Renal cortex interstitium (tissue), 11 donors: ENCODE measurements at regions not wholly inside any gene's neighbourhood (a gene's known extent, or its start where the extent isn't known, plus 50 kb on each side); places are given as distances from the start of the nearest gene placed in this dataset.
"Not testable (repeated sequence)": the region's sequence is repeated elsewhere in the genome, so short reads cannot be mapped to it uniquely, and the experiment has no call there.

Source experiments
- DNase-seq, 11 donors: peaks; one replicate each; pipeline ENCODE4 v3.0.0-alpha.2; 2013; ENCODE audit warnings: low read depth in 9 of 11, low spot score in 4 of 11; ENCODE audit errors: extremely low read depth in 1 of 11

DNA sequence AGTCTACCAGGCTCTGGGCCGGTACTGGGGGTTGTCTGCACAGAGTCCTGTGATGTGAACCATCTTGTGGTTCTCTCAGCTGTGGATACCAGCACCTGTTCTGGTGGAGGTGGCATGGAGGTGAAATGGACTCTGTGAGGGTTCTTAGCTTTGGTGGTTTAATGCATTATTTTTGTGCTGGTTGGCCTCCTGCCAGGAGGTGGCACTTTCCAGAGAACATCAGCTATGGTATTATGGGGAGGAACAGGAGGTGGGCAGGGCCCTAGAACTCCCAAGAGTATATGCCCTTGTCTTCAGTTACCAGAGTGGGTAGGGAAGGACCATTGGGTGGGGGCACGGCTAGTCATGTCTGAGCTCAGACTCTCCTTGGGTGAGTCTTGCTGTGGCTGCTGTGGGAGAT, 187.1 kb downstream of the ACTR3B start:
- DNase-seq: not testable (repeated sequence)

DNA sequence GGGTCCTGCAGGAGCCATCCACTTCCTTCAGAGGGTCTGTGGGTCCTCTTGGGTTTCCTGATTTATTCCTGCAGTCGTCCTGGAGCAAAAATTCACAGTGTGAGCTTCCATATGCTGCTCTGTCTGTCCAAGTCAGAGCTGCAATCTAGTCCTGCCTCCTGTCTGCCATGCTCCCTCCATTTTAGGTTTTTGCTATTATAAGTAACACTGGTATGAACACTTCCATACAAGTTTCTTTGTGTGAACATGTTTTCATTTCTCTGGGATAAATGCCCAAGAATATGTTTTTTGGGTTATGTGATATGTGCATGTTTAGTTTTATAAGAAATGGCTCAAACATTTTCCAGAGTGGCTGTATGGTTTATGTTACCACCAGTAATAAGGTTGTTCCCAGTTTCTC, 188.1 kb downstream of the ACTR3B start:
- no peak for DNase-seq

DNA sequence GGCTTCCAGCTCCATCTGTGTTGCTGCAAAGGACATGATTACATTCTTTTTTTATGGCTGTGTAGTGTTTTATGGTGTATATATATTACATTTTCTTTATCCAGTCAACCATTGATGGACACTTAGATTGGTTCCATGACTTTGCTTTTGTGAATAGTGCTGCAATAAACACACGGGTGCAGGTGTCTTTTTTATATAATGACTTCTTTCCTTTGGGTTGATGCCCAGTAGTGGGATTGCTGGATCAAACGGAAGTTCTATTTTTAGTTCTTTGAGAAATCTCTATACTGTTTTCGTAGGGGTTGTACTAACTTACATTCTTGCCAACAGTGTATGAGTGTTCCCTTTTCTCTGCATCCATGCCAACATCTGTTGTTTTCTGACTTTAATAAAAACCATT, 189.7 kb downstream of the ACTR3B start:
- DNase-seq: no peak

DNA sequence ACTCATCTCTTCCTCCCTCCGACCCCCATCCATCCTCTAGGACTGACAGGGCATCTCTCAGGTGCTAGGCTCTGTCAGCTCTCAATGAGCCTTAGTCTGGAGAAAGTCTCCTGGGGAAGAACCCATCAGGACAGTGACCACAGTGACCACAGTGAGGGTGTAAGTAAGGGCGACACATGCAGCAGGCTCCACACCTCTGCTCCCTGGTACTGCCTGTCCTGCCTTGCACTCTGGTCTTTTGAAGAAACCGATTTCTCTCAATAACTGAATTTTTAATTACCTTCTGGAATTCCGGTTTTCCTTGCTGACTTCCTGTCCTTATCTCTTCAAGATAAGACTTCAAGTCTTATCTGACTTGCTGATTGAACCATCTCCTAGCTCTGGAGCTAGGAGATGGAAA, 190.2 kb downstream of the ACTR3B start:
- DNase-seq: no peak

DNA sequence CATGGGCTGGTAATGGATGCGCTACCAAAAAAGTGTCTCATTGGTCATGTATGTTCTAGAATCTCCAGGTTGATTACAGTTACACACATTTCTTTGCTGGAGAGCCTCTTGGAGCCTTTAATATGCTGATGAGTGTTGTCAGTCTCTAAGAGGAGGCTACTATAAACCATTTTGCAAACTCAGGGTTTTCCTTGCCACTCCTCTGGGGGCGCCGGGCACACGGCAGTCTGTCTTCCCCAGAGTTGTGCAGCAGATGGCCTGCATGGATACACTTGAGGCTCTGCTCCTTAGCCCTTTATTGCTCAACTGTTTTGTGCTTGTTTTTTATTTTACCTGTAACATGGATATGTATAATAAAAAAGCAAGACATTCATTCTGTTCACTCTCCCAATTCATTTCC, 196.5 kb downstream of the ACTR3B start:
- no peak for DNase-seq

DNA sequence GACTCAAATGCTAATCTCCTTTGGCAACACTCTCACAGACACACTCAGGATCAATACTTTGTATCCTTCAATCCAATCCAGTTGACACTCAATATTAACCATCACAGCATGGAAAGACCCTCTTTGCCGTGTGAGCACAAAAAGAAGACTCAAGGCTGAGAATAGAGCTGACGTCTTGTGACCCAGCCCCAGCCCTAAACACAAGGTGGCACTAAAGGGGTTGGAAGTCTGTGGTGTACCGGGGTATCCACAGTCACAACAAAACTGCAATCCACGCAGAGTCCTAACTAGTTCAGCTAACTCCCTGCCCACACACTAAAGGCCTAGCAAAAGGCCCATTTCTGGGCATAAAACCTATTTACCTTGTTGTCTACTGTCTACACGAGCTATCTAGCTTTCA, 200.1 kb downstream of the ACTR3B start:
- DNase-seq: no peak

DNA sequence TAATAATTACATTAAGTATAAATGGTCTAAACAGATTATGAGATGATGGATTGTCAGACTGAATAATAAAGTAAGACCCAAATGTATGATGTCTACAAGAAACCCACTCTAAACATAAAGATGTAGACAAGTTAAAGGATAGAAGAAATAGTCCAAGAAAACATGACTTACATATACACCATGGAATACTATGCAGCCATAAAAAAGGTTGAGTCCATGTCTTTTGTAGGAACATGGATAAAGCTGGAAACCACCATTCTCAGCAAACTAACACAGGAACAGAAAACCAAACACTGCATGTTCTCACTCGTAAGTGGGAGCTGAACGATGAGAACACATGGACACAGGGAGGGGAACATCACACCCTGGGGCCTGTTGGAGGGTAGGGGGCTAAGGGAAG, 202.2 kb downstream of the ACTR3B start:
- DNase-seq: not testable (repeated sequence)

DNA sequence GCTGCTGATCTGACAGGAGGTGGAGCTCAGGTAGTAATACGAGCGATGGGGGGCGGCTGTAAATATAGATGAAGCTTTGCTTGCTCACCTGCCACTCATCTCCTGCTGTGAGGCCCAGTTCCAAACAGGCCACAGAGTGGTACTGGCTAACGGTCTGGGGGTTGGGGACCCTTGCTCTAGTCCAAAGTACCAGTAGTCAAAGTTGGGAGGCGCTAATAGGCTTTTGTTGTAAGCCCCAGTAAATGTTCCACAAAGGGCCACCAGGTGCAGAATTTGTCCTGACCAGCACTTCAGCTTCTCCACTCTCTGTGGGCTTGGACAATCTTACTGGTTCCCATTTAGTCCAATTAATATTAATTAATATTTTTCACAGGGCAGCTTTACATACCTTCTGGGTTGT, 206.6 kb downstream of the ACTR3B start:
- DNase-seq: no peak

DNA sequence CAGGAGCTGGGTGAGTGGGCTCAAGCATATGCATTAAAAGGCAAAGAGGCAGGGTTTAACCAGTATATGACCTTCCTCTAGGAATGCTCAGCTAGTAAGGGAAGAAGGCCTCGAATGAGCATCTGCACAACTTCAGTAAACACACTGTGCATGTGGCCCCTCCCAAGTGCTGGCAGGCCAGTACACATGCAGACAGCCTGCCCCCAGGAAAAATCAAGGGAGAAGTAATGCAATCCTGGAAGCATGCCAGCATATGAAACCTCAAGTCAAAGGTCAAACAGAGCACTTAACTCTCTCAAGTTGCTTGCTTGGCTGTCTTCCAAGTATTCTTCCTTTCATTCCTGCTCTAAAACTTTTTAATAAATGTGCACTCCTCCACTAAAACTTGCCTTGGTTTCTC, 208.4 kb downstream of the ACTR3B start:
- no peak for DNase-seq

DNA sequence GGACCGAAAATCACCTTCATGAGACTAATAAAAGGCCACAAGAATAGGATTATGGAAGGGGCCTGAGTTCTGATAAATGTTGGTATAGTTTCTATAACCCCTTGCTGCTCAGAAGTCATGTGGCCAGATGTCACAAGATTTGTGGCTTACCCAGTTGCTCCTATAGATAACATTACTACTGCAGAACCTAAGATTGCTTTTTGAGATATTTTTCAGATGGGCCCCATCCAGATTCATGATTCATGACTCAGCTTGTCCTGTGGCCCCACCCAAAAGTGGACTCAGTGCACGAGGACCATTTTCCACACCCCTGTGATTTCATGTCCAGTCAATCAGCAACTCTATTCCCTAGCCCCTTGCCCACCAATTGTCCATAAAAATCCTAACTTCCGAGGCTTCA, 209.0 kb downstream of the ACTR3B start:
- no peak for DNase-seq

DNA sequence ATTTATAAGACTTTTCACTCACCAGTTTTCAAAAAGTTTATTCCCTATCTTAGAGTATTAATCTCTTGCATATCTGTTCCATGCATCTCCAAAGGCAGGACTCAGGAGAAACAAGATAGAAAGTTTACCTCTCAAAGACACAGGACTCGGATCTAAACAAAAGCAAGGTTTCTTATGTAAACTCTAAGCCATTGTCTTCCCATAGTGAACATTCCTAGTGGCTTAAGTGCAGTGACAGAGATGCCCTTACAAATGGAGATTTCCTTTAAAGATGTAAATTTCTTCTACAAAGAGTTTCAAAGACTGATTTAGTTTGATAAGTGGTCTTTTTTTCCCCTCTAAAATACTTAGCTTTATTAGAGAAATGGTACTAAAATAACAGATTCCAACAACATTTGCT, 209.8 kb downstream of the ACTR3B start:
- no peak for DNase-seq

DNA sequence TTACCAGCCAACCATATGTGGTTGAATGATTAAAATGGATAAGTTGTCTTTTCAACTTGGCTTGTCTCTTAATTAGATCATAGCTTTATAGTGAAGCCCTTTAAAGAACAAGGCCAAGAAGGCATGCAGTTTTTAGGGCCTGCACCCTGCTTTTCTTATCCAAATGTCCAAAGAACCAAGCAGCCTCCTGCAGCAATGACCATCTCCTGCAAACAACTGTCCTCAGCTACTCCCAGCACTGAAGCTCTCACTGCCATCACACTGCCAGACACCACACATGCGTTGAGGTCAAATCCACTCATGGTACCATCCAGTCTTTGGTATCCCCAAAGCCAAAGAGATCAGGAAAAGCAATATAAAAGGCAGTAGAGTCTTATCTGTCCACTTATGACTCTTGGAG, 210.3 kb downstream of the ACTR3B start:
- no peak for DNase-seq

DNA sequence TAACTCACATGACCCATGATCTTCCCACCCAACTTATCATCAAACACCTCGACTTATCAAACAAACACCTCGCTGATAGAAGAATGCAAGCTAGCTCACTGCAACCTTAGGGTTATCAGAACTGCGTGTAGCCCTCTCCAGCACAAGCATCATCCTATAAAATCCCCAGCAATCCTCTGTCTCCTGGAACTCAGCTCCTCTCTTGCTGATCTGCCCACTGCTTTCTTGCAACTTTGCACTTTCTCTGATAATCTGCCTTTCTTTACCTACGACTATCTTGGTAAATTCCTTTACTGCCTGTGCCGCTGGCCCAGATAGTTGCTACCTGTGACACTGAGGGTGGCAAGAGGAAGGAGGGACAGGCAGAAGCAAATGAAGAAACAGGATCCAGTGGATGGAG, 210.9 kb downstream of the ACTR3B start:
- DNase-seq: no peak

DNA sequence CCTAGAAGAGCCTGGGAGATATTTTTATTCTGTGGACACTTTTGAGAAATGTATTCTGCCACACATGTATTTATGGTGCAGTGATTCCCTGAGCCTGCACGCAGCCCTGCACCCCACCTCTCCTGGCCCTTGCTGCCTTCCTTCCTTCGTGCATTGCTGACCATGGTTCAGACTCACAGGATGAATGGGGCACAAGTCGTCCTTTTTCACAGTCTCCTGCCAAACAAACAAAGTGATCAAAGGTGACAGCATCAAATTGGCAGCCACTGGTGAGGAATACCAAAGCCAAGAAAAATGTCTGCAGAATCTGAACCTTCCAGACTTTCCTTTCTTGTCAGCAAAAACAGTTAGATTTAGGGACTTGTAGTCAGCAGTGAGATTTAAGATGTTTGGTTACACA, 215.0 kb downstream of the ACTR3B start:
- no peak for DNase-seq

DNA sequence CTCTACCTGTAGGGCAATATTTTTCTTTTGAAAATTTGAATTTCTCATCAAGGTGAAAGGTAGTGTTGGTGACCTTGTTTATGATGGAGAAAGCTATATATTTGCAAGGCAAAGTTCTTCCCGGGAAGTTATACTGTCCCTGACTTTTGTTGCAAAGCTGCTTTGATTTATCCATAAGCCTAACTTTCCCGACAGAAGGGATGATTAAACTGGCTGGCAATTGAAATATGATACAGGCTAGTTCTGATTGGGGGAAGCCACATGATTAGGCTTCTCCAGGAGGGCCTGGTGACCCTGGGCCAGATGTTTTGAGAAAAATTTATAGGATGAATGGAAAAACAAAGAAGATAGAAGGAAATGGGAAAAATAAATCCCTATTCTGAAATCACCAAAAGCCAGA, 215.5 kb downstream of the ACTR3B start:
- peak in 4 of 11 donors; percentile 32 to 47 (median 38) for DNase-seq

DNA sequence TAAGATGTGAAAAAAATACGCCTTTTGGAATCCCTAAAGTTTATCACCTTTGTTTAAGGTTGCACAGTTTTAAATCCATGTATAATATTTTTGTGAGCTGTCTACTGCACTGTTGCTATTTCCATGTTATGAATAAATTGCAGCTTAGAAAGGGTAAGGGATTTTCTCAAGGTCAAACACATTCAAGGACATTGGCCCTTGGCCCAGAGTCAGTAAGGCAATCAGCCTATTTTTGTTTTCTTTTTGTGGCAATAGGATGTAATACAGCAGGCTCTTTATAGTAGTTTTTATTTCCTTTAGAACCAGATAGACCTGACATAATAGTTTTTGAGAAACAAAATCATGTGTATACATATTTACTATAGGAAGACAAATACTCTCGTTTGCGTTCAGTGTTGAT, 219.8 kb downstream of the ACTR3B start:
- no peak for DNase-seq

DNA sequence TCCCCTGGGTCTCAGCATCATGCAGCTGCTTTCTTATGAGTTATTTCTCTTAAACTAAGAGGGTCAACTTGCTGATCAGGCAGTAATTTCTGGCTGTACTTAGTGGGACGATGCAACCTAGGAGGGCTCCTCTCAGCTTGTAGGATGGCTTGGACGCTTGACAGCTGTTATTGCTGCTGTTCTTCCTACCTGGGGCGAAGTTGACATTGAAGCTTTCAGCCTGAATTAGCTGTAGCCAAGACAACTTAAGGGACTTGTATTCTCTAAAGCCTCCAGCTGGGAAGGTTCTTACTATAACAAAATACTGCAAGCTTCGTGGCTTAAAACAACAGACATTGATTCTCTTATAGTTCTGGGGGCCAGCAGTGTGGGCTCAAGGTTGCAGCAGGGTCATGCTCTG, 224.9 kb downstream of the ACTR3B start:
- DNase-seq: no peak

DNA sequence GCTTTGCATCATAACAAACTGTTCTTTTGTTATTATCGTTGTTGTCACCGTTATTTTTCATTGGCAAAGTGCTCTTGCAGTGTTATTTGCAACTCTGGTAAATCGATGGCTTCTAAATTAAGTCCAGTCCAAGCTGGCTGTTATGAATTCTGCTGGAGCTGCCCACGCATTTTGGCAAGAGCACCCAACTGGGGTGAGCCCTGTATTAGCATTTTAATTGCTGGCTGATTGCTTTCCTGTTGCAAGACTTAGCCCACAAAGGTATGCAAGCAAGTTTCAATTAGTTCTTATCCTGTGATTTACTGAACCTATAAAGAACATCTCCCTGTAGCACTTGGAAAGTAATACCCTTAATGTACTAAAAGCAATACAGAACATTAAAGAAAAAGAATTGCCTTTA, 226.8 kb downstream of the ACTR3B start:
- no peak for DNase-seq

DNA sequence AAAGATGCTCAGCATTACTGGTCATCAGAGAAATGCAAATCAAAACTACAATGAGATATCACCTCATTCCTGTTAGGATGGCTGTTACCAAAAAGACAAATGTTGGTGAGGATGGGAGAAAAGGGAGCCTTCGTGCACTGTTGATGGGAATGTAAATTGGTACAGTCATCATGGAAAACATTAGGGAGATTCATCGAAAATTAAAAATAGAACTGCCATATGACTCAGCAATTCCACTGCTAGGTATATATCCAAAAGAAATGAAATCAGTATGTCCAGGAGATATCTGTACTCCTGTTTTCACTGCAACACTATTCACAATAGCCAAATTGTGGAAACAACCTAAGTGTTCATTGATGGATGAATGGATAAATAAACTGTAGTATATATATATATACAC, 228.1 kb downstream of the ACTR3B start:
- no peak for DNase-seq

DNA sequence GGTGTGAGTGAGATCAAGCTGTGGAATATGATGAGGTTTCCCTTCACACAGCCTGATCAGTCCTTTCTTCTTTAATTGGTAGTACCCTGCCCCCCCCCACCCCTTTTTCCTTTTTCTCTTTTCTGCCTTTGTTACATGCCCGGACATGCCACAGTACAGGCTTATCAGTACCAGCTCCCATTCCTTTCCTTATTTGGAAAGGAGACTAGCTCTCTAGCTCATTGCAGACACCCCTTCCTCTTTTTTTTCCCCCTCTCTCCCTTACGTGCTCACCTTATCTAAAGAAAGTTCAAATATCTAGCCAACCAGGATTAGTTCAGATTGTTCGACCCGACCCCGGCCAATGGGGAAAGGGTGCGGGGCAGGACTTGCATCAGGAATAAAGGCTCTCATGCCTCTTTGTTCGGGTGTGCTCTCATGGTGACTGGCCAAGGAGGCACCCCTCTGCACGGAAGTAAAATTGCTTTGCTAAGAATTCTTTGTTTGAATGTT, 230.4 kb downstream of the ACTR3B start:
- DNase-seq: no peak

DNA sequence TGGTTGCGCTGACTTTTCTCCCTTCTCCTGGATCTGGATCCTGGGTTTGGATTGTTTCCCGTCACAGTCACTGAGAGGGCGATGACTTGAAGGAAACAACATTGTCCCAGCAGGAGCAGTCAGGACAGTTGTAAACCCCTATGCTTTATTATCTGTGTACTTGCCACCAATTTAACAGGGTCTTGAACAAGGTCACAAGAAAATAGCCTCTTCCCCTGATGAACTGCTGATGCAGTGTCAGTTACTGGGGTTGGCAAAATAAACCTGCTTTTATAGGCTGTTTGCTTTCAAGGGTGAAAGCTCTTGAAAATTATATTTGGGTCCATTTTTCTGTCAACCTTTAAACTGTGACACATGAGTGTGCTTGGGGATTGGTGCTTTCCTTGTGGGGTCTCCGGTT, 238.9 kb downstream of the ACTR3B start:
- DNase-seq: peak in 3 of 11 donors; percentile 30 to 58 (median 45)

DNA sequence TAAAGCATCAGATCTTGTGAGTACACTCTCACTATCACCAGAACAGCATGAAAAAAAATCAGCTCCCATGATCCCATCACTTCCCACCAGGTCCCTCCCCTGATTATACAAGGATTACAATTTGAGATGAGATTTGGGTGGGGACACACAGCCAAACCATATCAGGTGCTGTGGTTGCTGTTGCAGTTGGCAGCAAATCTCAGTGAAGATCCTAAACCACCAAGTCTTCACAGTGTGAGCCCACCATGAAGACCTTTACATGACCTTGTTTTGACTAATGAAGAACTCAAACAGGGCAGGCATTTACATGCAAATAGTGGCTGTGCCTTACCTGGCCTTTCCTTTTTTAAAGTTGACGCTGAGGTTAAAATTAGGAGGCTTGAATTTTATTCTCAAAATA, 242.6 kb downstream of the ACTR3B start:
- DNase-seq: no peak
